Esophagus muscularis mucosa (tissue), 4 donors: ENCODE measurements at regions not wholly inside any gene's neighbourhood (a gene's known extent, or its start where the extent isn't known, plus 50 kb on each side); places are given as distances from the start of the nearest gene placed in this dataset.

Source experiments
- DNase-seq: peaks from one replicate; pipeline ENCODE4 v3.0.0-alpha.2; 2017; ENCODE audit errors: extremely low spot score
- H3K27ac ChIP-seq, 4 donors: fragments of 200-600 bp; sonication (generic); replicated peaks in 1 of 4; 1 replicate in 3 of 4; 2 replicates in 1 of 4; pipeline ENCODE4 v1.5.1; 2016 to 2019; ENCODE audit warnings: mild to moderate bottlenecking in 1 of 4
- H3K27me3 ChIP-seq, 4 donors: fragments of 200-600 bp; sonication (generic); one replicate each; pipeline versions ENCODE4 v1.5.1 to v1.6.0; 2016 to 2019
- H3K36me3 ChIP-seq, 4 donors: fragments of 200-600 bp; sonication (generic); one replicate each; pipeline ENCODE4 v1.5.1; 2016 to 2019
- H3K4me1 ChIP-seq, 4 donors: fragments of 200-600 bp; sonication (generic); one replicate each; pipeline ENCODE4 v1.5.1; 2016 to 2019
- H3K4me3 ChIP-seq, 4 donors: fragments of 200-600 bp; sonication (generic); 1 replicate in 2 of 4; 2 replicates in 2 of 4; pipeline ENCODE4 v1.5.1; 2016 to 2019; ENCODE audit warnings: mild to moderate bottlenecking in 4 of 4, moderate library complexity in 1 of 4
- H3K9me3 ChIP-seq, 4 donors: fragments of 200-600 bp; sonication (generic); 1 replicate in 3 of 4; 2 replicates in 1 of 4; pipeline ENCODE4 v1.5.1; 2016 to 2019
- CTCF ChIP-seq, 3 experiments: fragments of 200-600 bp in 2 of 3; fragments of 450-650 bp in 1 of 3; sonication (generic) in 2 of 3; IDR thresholded peaks; one replicate each; pipeline ENCODE4 v1.5.1; 2017 to 2019; ENCODE audit warnings: antibody characterized with exemption in 3 of 3, mild to moderate bottlenecking in 2 of 3, moderate library complexity in 1 of 3
- EP300 ChIP-seq: sonication (generic); formaldehyde crosslinking; IDR thresholded peaks from one replicate; pipeline ENCODE4 v1.6.1; 2017; ENCODE audit warnings: antibody characterized with exemption
- POLR2A ChIP-seq: fragments of 450-650 bp; IDR thresholded peaks from one replicate; pipeline ENCODE4 v1.6.1; 2017; ENCODE audit warnings: antibody characterized with exemption, moderate library complexity, mild to moderate bottlenecking, low read depth
- POLR2AphosphoS5 ChIP-seq, 2 donors: sonication (generic); formaldehyde crosslinking; IDR thresholded peaks; one replicate each; pipeline ENCODE4 v1.6.1; 2017; ENCODE audit warnings: antibody characterized with exemption in 2 of 2
- WGBS: methylation state at CpG from one replicate; pipeline ENCODE4 v1.1.5; 2018; 5-methylcytosine and 5-hydroxymethylcytosine counted together
- intact Hi-C: fragments of 100-400 bp; cut with DNase I; formaldehyde crosslinking; loops from one replicate; pipeline ENCODE4 v1.15.1; 2023

- TF ChIP-seq POLR2AphosphoS5 (IDR thresholded peaks at IDR 0.05): no peak
- no peak for TF ChIP-seq POLR2A
- TF ChIP-seq CTCF (IDR thresholded peaks at IDR 0.05): no peak
- no peak for TF ChIP-seq EP300
- intact Hi-C loops: no loop called here
- Histone ChIP-seq H3K36me3 (no peaks in the 10 kb centered on the region), H3K4me1 (no peaks in the 10 kb centered on the region), H3K9me3 (no peaks in the 10 kb centered on the region), H3K27ac (no peak overlapping the region), H3K4me3 (no peak overlapping the region), H3K27me3 (no peaks in the 10 kb centered on the region)
- WGBS: 95% methylated on average over 4 of the region's 4 CpGs
- DNase-seq: no peak
Observed at GRCh38 chr4:148589182-148589581, 147.0 kb upstream of the NR3C2 start.

GRCh38 chr4:148575577-148575976 is 133.4 kb upstream of the NR3C2 start:
- H3K36me3 ChIP-seq: no peaks in the 10 kb centered on the region
- no peaks in the 10 kb centered on the region for H3K27me3 ChIP-seq
- H3K4me3 ChIP-seq: no peak overlapping the region
- intact Hi-C loops: no loop called here
- no peak for TF ChIP-seq POLR2A
- no peak for TF ChIP-seq POLR2AphosphoS5 (IDR thresholded peaks at IDR 0.05)
- TF ChIP-seq CTCF (IDR thresholded peaks at IDR 0.05): no peak
- no peak for TF ChIP-seq EP300
- no peak overlapping the region for H3K27ac ChIP-seq
- no peak for DNase-seq
- H3K9me3 ChIP-seq: peaks cover 0 to 2% (median 0%) of the 10 kb centered on the region in 4 donors
- H3K4me1 ChIP-seq: no peaks in the 10 kb centered on the region
- 92% methylated on average over 2 of the region's 2 CpGs for WGBS

- TF ChIP-seq POLR2AphosphoS5 (IDR thresholded peaks at IDR 0.05) (no peak), EP300 (no peak), CTCF (IDR thresholded peaks at IDR 0.05) (no peak), POLR2A (no peak)
- Histone ChIP-seq H3K4me3 (no peak overlapping the region), H3K36me3 (no peaks in the 10 kb centered on the region), H3K27me3 (no peaks in the 10 kb centered on the region), H3K27ac (no peak overlapping the region), H3K9me3 (peaks cover 0 to 7% (median under 1%) of the 10 kb centered on the region in 4 donors), H3K4me1 (no peaks in the 10 kb centered on the region)
- 83% methylated on average over 6 of the region's 6 CpGs for WGBS
- intact Hi-C loops: no loop called here
- DNase-seq: no peak
Observed at GRCh38 chr4:148574911-148575310, 132.7 kb upstream of the NR3C2 start.

- H3K27ac ChIP-seq: no peak overlapping the region
Observed at GRCh38 chr4:148574502-148574901, 132.3 kb upstream of the NR3C2 start.

More at GRCh38 chr4:148574502-148574901, 132.3 kb upstream of the NR3C2 start:
- TF ChIP-seq POLR2A (no peak), POLR2AphosphoS5 (IDR thresholded peaks at IDR 0.05) (no peak), CTCF (IDR thresholded peaks at IDR 0.05) (no peak), EP300 (no peak)
- intact Hi-C loops: no loop called here
- no peak for DNase-seq
- Histone ChIP-seq H3K4me3 (no peak overlapping the region), H3K9me3 (peaks cover 0 to 11% (median 2%) of the 10 kb centered on the region in 4 donors), H3K27me3 (no peaks in the 10 kb centered on the region), H3K36me3 (no peaks in the 10 kb centered on the region), H3K4me1 (no peaks in the 10 kb centered on the region)
- WGBS: 56% methylated on average over 3 of the region's 3 CpGs
